A549 (cell line): ENCODE measurements at regions not wholly inside any gene's neighbourhood (a gene's known extent, or its start where the extent isn't known, plus 50 kb on each side); places are given as distances from the start of the nearest gene placed in this dataset.

Experiments
- CTCF ChIP-seq: fragments of >200 bp; sonication (Bioruptor Twin); formaldehyde crosslinking; IDR thresholded peaks from 3 replicates; pipeline ENCODE4 v1.5.1; 2016
- EHMT2 ChIP-seq: fragments of 200-600 bp; sonication (generic); IDR thresholded peaks from 2 replicates; pipeline ENCODE4 v1.6.1; 2016; ENCODE audit warnings: antibody characterized with exemption, low read depth, mild to moderate bottlenecking, moderate library complexity
- ESRRA ChIP-seq: fragments of 150-350 bp; IDR thresholded peaks from 2 replicates; pipeline ENCODE4 v1.6.1; 2014; ENCODE audit warnings: mild to moderate bottlenecking, low read length, borderline replicate concordance
- JUN ChIP-seq, 2 experiments: fragments of >200 bp; sonication (Bioruptor Twin); formaldehyde crosslinking; IDR thresholded peaks; 2 replicates in 1 of 2; 3 replicates in 1 of 2; pipeline ENCODE4 v1.6.1; 2016 to 2017
- MYC ChIP-seq: IDR thresholded peaks from 2 replicates; pipeline ENCODE4 v1.6.1; 2012; ENCODE audit warnings: mild to moderate bottlenecking, inconsistent platforms, low read length, improper control_type of control experiment, borderline replicate concordance
- POLR2A ChIP-seq: IDR thresholded peaks from 2 replicates; pipeline ENCODE4 v1.6.1; 2012; ENCODE audit warnings: mild to moderate bottlenecking, low read length
- SREBF2 ChIP-seq: fragments of 450-650 bp; IDR thresholded peaks from 2 replicates; pipeline ENCODE4 v1.6.1; 2014; ENCODE audit warnings: mild to moderate bottlenecking, moderate library complexity
- ZSCAN20 ChIP-seq: fragments of 250-450 bp; sonication (Bioruptor Pico); IDR thresholded peaks from 2 replicates; pipeline ENCODE4 v1.8.0; 2022; ENCODE audit warnings: mild to moderate bottlenecking, moderate library complexity

GRCh38 chr6:118371955-118372354 lies 176.1 kb upstream of the PLN start:
- TF ChIP-seq EHMT2 = no peak
- no peak for TF ChIP-seq ZSCAN20 (CRISPR knock-in tag)
- TF ChIP-seq SREBF2 = no peak
- TF ChIP-seq CTCF = no peak
- TF ChIP-seq ESRRA = no peak
- no peak for TF ChIP-seq POLR2A
- no peak for TF ChIP-seq JUN (IDR thresholded peaks at IDR 0.05)
- TF ChIP-seq MYC = no peak
